HG03064 (cell line): ENCODE measurements at regions not wholly inside any gene's neighbourhood (a gene's known extent, or its start where the extent isn't known, plus 50 kb on each side); places are given as distances from the start of the nearest gene placed in this dataset.
"Not testable (repeated sequence)": the region's sequence is repeated elsewhere in the genome, so short reads cannot be mapped to it uniquely, and the experiment has no call there.

Source experiments
- ATAC-seq: cut with Tn5 transposase; IDR thresholded peaks from one replicate; pipeline ENCODE4 v1.9.1; 2021; ENCODE audit warnings: low read depth; ENCODE audit not compliant: unreplicated experiment

- ATAC-seq = no peak
These were observed 155.5 kb upstream of the POT1 start for GRCh38 chr7:125085084-125085483.

GRCh38 chr7:125084196-125084595, 154.6 kb upstream of the POT1 start:
- no peak for ATAC-seq

- no peak for ATAC-seq
These were observed 144.5 kb upstream of the POT1 start for GRCh38 chr7:125074141-125074540.

GRCh38 chr7:125065546-125065945, 135.9 kb upstream of the POT1 start:
- no peak for ATAC-seq

- no peak for ATAC-seq
These were observed 135.4 kb upstream of the POT1 start for GRCh38 chr7:125065001-125065400.

- peak; percentile 81 for ATAC-seq
These were observed 132.3 kb upstream of the POT1 start for GRCh38 chr7:125061776-125062397.

- not testable (repeated sequence) for ATAC-seq
These were observed 131.6 kb upstream of the POT1 start for GRCh38 chr7:125061083-125061745.

- no peak for ATAC-seq
These were observed 130.3 kb upstream of the POT1 start for GRCh38 chr7:125059861-125060456.

GRCh38 chr7:125057963-125058362, 128.3 kb upstream of the POT1 start:
- no peak for ATAC-seq

- no peak for ATAC-seq
These were observed 125.8 kb upstream of the POT1 start for GRCh38 chr7:125055376-125055775.

- ATAC-seq = no peak
These were observed 117.1 kb upstream of the POT1 start for GRCh38 chr7:125046767-125047166.

GRCh38 chr7:125033506-125033905, 103.9 kb upstream of the POT1 start:
- no peak for ATAC-seq

- no peak for ATAC-seq
These were observed 103.3 kb upstream of the POT1 start for GRCh38 chr7:125032943-125033342.

- ATAC-seq = no peak
These were observed 101.2 kb upstream of the POT1 start for GRCh38 chr7:125030756-125031387.

GRCh38 chr7:125025620-125026019, 96.0 kb upstream of the POT1 start:
- ATAC-seq = no peak

GRCh38 chr7:125020801-125021200, 91.2 kb upstream of the POT1 start:
- no peak for ATAC-seq

- no peak for ATAC-seq
These were observed 80.9 kb upstream of the POT1 start for GRCh38 chr7:125010540-125010939.

- ATAC-seq = no peak
These were observed 67.2 kb upstream of the POT1 start for GRCh38 chr7:124996778-124997177.

- ATAC-seq = no peak
These were observed 63.4 kb upstream of the POT1 start for GRCh38 chr7:124992851-124993562.

GRCh38 chr7:124989911-124990310, 60.3 kb upstream of the POT1 start:
- no peak for ATAC-seq
